Gastroesophageal sphincter (tissue), 3 donors: ENCODE measurements at regions not wholly inside any gene's neighbourhood (a gene's known extent, or its start where the extent isn't known, plus 50 kb on each side); places are given as distances from the start of the nearest gene placed in this dataset.

Experiments used
- CTCF ChIP-seq, 4 experiments: fragments of 200-600 bp in 2 of 4; fragments of 450-650 bp in 2 of 4; sonication (generic) in 1 of 4; IDR thresholded peaks; one replicate each; pipeline ENCODE4 v1.5.1; 2017 to 2019; ENCODE audit warnings: antibody characterized with exemption in 4 of 4, mild to moderate bottlenecking in 2 of 4, moderate library complexity in 2 of 4
- EP300 ChIP-seq: sonication (generic); formaldehyde crosslinking; IDR thresholded peaks from one replicate; pipeline ENCODE4 v1.6.1; 2017; ENCODE audit warnings: antibody characterized with exemption, mild to moderate bottlenecking
- POLR2A ChIP-seq, 2 donors: fragments of 450-650 bp; IDR thresholded peaks; one replicate each; pipeline ENCODE4 v1.6.1; 2017; ENCODE audit warnings: antibody characterized with exemption in 2 of 2, mild to moderate bottlenecking in 2 of 2, moderate library complexity in 1 of 2

- TF ChIP-seq POLR2A (IDR thresholded peaks at IDR 0.05) (no peak), CTCF (IDR thresholded peaks at IDR 0.05) (no peak), EP300 (no peak)
Measured at GRCh38 chr6:68039641-68040311, 595.3 kb upstream of the ADGRB3 start.
